Hematopoietic multipotent progenitor cell treated with erythropoietin and hydrocortisone succinate and interleukin-3 and kit ligand, for 15 days (in vitro differentiated cells): ENCODE measurements at regions not wholly inside any gene's neighbourhood (a gene's known extent, or its start where the extent isn't known, plus 50 kb on each side); places are given as distances from the start of the nearest gene placed in this dataset.
A peak's percentile ranks its signal among the peaks of the same experiment; 100 is the strongest.

Experiments used
- DNase-seq: peaks from one replicate; pipeline ENCODE4 v3.0.0-alpha.2; 2015; ENCODE audit warnings: low spot score

GRCh38 chr14:61847861-61848260 is 85.6 kb downstream of the SNAPC1 start:
- no peak for DNase-seq

GRCh38 chr14:61854898-61855297 is 92.7 kb downstream of the SNAPC1 start:
- DNase-seq = no peak

- DNase-seq = peak; percentile 21
These were observed 98.2 kb downstream of the SNAPC1 start for GRCh38 chr14:61860294-61860918.

- no peak for DNase-seq
These were observed 99.2 kb downstream of the SNAPC1 start for GRCh38 chr14:61861320-61861865.

- no peak for DNase-seq
These were observed 102.2 kb downstream of the SNAPC1 start for GRCh38 chr14:61864329-61864898.

- DNase-seq = no peak
These were observed 105.0 kb downstream of the SNAPC1 start for GRCh38 chr14:61866932-61867920.

GRCh38 chr14:61868846-61869245 is 106.6 kb downstream of the SNAPC1 start:
- no peak for DNase-seq

- no peak for DNase-seq
These were observed 107.9 kb downstream of the SNAPC1 start for GRCh38 chr14:61870163-61870562.

GRCh38 chr14:61872452-61872851 is 110.2 kb downstream of the SNAPC1 start:
- DNase-seq = no peak

- no peak for DNase-seq
These were observed 113.3 kb downstream of the SNAPC1 start for GRCh38 chr14:61875483-61875882.

GRCh38 chr14:61876362-61877034 is 114.3 kb downstream of the SNAPC1 start:
- no peak for DNase-seq

GRCh38 chr14:61877035-61877390 is 114.8 kb downstream of the SNAPC1 start:
- no peak for DNase-seq

- no peak for DNase-seq
These were observed 115.5 kb downstream of the SNAPC1 start for GRCh38 chr14:61877768-61878167.

- DNase-seq = no peak
These were observed 116.7 kb downstream of the SNAPC1 start for GRCh38 chr14:61878931-61879330.

GRCh38 chr14:61881046-61881445 is 118.8 kb downstream of the SNAPC1 start:
- no peak for DNase-seq

GRCh38 chr14:61884711-61885110 is 122.5 kb downstream of the SNAPC1 start:
- DNase-seq = no peak

- DNase-seq = no peak
These were observed 123.2 kb downstream of the SNAPC1 start for GRCh38 chr14:61885203-61885961.

GRCh38 chr14:61887628-61888027 is 125.4 kb downstream of the SNAPC1 start:
- no peak for DNase-seq

- DNase-seq = no peak
These were observed 127.7 kb downstream of the SNAPC1 start for GRCh38 chr14:61889914-61890351.

- DNase-seq = no peak
These were observed 128.9 kb downstream of the SNAPC1 start for GRCh38 chr14:61891170-61891569.

GRCh38 chr14:61891810-61892209 is 129.6 kb downstream of the SNAPC1 start:
- no peak for DNase-seq
